HUDEP-2 (cell line): ENCODE measurements at regions not wholly inside any gene's neighbourhood (a gene's known extent, or its start where the extent isn't known, plus 50 kb on each side); places are given as distances from the start of the nearest gene placed in this dataset.

ENCODE experiments used
- DNase-seq, 76 experiments: peaks; one replicate each; lab custom pipeline; 2025; ENCODE audit not compliant: unreplicated experiment in 76 of 76; lab: John Stamatoyannopoulos, UW

GRCh38 chr5:176174345-176175025 is 63.7 kb upstream of the SIMC1 start:
- no peak for DNase-seq

DNA sequence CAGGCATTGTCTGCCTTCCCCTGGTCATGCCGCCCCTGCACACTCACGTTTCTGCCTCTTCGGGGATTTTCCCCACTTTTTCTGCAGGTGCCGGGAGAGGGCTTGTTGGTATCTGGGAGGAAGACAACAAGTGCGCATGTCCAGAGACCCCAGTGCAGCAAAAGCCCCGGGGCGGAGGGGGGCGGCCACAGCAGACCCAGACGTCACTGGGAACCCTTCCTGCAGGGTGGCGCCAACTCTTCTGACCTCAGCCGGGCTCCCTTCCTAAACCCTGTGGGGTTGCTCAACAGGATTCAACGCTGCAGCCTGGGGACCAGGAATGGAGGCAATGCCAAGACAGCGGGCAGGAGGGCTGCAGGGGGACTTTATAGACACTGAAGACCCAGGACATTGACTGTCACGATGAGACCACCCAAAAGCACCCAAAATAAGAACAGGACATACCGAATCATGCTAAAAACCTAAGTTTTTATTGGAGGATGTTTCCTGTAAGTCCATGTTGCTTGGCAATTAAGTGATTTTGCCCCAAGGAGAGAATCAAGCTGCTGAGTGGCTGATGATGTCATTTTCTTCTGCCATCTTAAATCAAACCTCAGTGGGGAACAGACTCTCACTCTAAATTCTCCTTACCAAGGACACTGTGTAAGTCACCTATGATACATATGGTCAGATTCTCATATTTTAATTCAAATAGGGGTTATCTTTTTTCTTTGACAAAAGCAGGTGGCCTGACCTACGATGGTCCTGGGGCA is 62.9 kb upstream of the SIMC1 start:
- DNase-seq: no peak

DNA sequence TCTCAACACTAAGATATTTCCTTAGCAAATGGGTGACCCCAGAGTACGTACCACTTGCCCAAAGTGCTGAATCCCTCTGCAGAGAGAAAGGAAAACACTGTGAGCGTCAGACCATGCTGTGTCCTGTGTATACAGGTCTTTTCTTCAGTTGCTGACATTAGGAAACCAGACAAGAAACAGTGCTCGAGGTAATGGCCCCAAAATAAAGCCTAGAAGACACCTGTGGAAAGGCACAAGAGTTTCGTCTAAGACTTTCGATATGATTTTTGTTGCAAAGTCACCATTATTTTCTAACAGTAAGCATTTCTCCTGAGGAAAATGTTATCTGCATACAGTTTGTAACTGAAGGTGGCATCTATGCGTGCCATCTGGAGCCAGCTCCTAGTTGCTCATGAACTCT is 62.0 kb upstream of the SIMC1 start:
- DNase-seq: no peak

DNA sequence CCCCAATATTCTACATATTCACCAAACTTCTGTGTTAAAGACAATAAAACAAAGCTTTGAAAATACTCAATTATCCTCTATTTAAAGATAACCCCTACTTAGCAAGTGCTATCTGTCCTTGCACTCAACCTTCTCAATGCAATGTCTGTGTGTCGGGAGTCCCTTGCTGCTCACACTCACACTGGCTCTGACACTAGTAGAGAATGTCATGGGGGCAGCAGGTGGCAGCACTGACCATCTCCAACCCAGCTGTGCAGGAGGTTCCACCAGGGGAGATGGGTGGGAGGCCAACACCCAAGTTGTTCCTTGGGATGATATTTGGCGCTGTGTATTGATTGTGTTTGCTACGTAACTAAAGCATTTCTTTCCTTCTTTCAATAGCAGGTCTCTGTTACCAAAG is 59.4 kb upstream of the SIMC1 start:
- no peak for DNase-seq

- DNase-seq: no peak
Observed at GRCh38 chr5:176180339-176180738, 57.9 kb upstream of the SIMC1 start.

GRCh38 chr5:176180781-176181180 is 57.4 kb upstream of the SIMC1 start:
- DNase-seq: no peak

DNA sequence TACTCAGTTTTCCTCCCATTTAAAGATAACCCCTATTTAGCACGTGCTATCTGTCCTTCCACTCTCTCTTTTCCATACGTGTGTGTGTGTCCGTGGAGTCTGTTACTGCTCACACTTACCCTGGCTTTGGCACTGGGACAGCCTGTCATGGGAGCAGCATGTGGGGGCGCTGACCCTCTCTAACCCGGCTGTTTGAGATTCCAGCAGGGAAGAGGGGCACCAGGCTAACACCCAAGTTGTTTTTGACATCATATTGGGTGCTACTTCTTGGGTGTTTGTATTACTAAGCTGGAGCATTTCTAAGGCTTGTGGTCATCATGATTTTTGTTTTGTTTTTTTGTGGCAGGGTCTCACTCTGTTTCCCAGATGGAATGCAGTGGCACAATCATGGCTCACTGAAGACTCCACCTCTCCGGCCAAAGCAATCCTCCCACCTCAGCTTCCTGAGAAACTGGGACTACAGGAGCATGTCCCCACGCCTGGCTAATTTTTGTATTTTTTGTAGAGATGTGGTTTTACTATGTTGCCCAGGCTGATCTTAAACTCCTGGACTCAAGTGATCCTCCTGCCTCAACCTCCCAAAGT is 56.9 kb upstream of the SIMC1 start:
- no peak for DNase-seq

DNA sequence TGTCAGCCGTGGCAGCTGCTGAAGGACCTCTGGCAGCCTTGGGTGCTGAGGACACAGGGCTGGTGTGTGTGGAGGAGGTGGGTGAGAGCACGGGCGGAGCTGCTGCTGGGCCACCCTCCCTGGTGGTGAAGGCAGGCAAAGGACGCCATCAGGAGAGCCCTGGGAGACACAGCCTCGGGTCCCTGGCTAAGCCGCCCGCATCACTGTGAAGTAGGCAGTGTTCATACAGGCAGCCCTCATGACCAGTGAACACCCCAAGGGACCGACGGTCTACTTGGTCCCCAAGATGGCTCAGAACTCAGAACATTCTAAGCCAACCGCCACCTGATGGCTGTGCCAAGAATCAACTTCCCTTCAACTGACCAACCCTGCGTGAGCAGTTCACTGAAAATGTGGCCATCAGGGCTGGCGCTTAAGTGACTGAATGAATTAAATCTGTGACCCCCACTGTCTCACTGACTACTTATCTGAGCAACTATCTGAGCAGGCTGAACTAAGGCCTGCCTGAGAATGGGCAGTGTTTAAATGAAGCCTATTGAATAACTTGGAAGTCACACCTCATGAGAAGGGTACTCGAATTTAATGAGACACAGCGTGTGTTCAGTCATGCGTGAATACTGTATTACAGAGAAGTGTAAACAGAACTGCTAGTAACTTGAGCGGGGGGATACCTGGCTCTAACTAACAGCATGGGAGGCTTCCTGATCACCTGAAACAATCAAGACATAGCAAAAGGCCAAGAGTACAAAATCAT is 54.7 kb upstream of the SIMC1 start:
- no peak for DNase-seq

DNA sequence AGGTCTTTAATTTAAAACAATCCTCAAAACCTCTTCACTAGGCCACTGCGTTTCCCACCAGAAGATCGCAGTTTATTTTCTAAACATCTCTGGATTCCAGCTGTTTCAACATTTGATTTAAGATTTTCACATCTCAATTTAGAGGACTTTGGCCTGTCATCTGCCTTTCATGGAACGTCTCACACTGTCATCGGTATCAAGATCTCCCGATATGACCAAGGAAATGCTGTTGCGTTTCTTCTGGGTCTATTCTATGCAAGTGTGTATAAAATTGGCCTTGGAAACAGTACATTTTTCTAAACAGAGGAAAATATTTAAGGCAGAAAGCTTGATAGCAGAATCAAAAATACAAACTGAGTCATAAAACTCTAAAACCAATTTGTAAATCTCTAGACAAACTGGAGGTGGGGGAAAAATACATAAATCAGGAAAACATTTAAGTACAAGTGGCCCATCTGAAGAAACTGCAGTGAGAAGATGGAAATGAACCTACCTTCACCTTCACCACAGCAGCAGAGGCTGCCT is 53.6 kb upstream of the SIMC1 start:
- DNase-seq: no peak

GRCh38 chr5:176185133-176185733 is 53.0 kb upstream of the SIMC1 start:
- peak in 4 of 76 experiments; percentile 27 to 63 (median 58) for DNase-seq

- no peak for DNase-seq
Observed at GRCh38 chr5:176186107-176186506, 52.1 kb upstream of the SIMC1 start.

- DNase-seq: no peak
Observed at GRCh38 chr5:176187276-176188062, 50.8 kb upstream of the SIMC1 start.

- no peak for DNase-seq
Observed at GRCh38 chr5:176188085-176188484, 50.1 kb upstream of the SIMC1 start.
